Activated gamma-delta T cell treated with Interleukin-2 at 50 U/mL for 16 hours (primary cell): ENCODE measurements at regions not wholly inside any gene's neighbourhood (a gene's known extent, or its start where the extent isn't known, plus 50 kb on each side); places are given as distances from the start of the nearest gene placed in this dataset.
"Not testable (repeated sequence)": the region's sequence is repeated elsewhere in the genome, so short reads cannot be mapped to it uniquely, and the experiment has no call there.

Experiments used
- DNase-seq: peaks from one replicate; pipeline ENCODE4 v3.0.0-alpha.2; 2020

DNA sequence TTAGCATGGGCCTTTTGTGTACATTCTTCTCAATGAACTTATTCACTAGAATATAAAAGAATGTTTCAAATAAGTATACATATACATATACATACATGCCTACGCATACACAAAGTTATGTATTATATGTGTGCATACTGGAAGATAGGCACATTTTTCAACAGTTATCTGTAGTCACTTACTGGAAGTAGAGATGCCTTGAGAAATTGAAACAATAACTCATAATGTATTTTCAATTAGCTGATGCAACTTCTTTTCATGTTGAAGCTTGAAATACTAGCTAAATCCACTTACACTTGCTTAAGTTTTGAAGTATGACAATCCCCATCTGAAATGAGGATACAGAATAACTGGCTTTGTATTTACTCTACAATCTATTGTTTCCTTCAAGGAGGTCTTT, 469.0 kb upstream of the PTGER4 start:
- no peak for DNase-seq

DNA sequence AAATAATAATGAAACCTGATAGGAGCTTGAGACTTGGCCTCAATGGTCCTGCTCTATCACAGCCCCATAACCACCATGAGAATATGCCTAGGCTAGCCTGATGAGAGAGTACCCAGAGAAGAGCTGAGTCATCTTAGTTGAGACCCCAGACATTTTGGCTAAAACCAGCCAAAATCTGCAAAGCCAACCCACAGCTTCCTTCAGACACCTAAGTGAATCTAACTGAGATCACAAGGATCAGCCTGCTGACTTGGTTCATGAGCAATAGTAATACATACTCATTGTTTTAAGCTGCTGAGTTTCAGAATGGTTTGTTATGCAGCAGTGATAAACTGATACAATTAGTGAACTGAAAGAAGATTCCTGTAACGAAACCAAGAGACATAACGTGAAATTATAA, 473.7 kb upstream of the PTGER4 start:
- no peak for DNase-seq

DNA sequence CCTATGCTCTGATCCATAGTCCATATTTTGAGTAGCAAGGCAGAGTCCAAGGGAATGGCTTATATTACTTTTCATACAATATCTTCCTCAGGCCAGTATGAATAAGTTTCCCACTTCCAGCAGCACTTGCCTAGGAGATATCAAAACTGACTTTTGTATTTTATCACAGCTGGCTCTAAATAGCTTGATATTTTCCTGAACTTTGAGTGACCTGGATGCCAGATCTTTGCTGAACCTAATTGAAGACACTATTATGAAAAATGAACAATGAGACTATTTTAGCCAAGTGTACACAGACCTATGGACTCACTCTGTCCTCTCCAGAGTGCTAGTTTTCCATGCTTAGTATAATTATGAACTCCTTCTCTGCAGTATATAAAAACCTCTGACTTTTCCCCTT, 475.6 kb upstream of the PTGER4 start:
- DNase-seq, result no peak

GRCh38 chr5:40202814-40203440, 476.8 kb upstream of the PTGER4 start:
- DNase-seq, result no peak

DNA sequence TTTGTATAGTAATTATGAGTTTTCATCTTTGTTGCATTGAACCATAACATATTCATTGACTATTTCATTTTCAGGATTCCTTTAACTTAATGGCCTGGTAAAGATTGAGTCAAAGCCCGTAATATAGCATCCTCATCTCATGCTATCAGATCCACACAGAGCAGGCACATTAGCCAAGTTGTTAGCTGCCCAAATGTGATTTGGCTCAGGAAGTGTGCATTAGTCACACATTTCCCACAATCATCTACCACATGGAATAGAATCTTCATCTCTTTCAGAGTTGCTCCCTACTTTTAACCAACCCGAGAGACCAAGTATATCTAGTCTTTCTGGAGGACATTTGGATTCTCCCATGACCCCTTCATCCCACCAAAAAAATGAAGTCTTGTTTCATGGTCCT, 481.0 kb upstream of the PTGER4 start:
- no peak for DNase-seq

- not testable (repeated sequence) for DNase-seq
Measured at GRCh38 chr5:40195574-40195973, 484.1 kb upstream of the PTGER4 start.

GRCh38 chr5:40191150-40191549, 488.6 kb upstream of the PTGER4 start:
- no peak for DNase-seq

DNA sequence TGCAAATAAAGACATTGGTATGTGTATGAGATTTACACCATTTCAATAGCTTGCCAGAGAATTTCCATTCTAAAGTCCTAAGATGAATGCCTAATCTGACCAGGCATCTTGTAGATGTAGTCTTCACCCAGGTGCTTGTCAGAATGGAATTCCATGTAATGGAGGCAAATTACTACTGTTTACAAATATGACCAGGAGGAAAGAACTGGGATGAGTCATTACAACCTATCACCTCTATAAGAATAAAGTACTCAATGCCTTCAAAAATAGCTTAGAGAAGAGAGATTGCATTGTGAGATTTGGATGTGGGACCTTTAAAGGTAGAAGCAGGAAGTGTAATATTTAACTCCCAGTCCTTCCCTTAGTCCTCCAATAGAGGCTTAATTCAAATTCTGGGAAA, 507.0 kb upstream of the PTGER4 start:
- DNase-seq, result no peak

DNA sequence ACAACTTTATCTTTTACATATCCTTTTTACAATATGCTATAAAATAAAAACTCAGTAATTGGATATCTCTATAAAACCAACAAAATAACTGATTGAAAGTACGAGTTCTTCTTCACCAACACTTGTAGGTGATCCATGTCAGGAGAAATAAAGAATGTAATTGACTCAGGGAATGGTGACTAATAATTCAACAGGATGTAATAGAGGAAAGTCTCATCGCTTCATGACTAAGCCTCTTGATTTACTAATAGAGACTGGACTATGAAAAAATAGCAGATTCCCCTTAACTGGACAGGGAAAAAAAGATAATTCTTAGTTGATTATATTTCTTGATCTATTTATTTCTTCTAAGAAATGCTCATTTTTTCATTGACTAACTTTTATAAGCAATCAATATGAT, 507.7 kb upstream of the PTGER4 start:
- no peak for DNase-seq

- DNase-seq, result no peak
Measured at GRCh38 chr5:40167283-40167682, 512.4 kb upstream of the PTGER4 start.

DNA sequence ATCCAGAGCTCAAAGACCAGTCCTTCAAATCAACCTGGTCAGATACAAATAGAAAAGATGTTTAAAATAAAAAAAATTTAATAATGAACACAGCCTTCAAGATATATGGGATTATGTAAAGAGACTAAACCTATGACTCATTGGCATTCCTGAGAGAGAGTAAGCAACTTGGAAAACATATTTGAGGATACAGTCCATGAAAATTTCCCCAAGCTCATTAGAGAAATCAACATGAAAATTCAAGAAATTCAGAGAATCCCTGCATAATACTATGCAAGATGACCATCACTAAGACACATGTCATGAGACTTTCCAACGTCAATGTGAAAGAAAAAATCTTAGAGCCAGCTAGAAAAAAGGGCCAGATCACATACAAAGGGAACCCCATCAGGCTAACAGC, 512.9 kb upstream of the PTGER4 start:
- no peak for DNase-seq

DNA sequence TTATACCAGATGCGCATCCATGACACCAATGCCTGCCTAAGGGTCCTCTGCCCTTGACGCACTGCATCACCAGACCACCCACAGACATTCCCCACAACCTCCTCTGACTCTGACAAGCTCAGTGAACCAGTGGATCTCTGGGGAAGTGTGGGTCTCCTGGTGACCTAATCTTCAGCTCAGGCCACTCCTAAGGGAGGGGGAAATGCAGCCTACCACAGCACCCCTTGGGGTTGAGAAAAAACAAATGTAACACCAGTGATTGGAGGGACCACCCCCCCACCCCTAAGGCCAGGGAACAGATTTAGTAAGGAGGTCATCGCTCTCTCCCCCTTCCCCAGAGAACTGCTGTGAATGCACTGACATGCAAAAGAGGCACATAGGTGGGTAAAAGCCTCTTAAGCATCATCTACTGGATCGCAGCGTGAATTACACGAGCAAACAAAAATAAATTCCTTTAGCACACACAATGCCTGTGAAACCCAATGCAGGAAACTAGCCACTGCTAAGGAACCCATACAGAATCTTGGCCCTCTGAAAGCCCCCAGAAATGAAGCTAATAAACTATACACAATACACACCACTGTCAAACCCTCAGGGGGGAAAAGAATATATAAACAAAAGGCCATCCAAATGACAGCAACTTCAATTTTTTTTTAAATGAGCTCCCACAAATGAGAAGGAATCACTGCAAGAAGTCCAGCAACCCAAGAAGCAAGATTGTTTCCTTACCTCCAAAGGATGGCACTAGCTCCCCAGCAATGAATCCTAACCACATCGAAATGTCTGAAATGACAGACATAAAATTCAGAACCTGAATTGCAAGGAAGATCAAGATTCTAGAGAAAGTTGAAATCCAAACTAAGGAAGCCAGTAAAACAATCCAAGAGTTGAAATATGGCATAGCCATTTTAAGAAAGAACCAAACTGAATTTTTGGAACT, 513.7 kb upstream of the PTGER4 start:
- no peak for DNase-seq

- DNase-seq, result no peak
Measured at GRCh38 chr5:40165106-40165788, 514.5 kb upstream of the PTGER4 start.

DNA sequence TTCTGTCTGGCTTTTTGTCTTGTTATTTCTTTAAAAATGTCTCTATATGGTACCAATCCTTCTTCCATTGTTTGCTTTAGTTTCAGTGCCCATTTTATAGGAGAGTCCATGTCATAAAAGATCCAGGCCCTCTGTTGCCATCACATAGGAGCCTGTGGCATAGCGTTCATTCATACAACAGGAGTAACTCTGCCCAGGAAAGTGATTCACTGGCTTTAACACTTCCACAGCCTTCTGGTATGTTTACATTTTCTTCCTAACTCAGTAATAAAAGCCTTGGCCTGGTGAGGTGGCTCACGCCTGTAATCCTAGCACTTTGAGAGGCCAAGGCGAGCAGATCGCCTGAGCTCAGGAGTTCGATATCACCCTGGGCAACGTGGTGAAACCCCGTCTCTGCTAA, 519.3 kb upstream of the PTGER4 start:
- no peak for DNase-seq

GRCh38 chr5:40154194-40154593, 525.5 kb upstream of the PTGER4 start:
- no peak for DNase-seq

DNA sequence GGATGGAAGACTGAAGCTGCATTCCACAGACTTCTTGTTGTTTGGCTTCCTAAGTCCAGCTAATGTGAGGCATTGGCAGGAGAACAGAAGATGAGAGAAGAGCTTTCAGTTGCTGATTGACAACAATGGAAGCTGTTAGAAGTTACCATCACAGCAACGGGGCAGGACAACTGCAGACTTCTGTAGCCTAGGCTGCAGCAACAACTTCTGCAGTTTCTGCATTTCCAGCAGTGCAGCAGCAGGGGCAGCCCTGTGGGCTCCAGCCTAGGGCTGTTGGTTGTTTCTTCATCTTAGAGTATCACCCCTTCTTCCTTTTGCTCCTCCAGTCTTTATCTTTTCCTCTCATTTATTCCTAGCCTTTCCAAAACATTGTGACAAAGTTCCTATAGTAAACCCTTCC, 528.8 kb upstream of the PTGER4 start:
- no peak for DNase-seq

DNA sequence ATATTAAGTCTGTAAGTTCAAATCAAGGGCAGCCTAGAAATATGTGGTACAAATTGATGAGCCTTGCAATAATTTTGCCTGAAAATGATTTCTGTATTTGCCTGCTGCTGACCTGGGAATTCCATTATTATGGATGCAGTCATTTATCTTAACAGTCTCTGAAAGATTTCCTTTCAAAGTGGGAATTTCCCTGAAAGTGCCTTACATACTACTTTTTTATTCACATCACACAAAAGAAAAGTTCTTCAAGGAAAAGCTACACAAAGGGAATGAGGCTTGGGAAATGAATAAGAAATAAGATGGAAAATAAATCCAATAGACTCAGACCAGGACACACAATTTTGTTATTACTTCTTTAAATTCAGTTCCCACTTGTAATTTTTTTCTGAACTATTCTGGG, 537.8 kb upstream of the PTGER4 start:
- no peak for DNase-seq

- no peak for DNase-seq
Measured at GRCh38 chr5:40141418-40141817, 538.3 kb upstream of the PTGER4 start.

GRCh38 chr5:40137223-40137622, 542.5 kb upstream of the PTGER4 start:
- no peak for DNase-seq

- DNase-seq, result no peak
Measured at GRCh38 chr5:40134883-40135520, 544.7 kb upstream of the PTGER4 start.

GRCh38 chr5:40124367-40124766, 555.3 kb upstream of the PTGER4 start:
- no peak for DNase-seq

DNA sequence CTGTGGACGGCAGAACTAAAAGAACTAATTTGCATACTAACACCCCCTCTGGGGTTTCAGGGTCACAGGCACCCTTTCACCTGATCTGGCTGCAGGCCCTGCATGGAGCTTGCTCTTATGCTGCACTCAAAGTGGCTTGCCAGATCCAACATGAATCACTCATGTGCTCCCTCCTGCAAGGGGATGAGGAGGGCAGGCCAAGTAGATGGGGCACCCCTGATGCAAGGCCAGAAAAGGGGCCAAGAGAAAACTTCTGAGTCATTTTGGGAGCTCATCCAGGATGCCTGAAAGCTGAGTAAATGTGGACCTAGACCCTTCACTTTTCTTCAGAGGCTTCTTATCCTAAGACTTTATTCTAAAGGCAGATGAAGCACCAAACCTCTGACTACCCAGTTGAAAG, 558.5 kb upstream of the PTGER4 start:
- DNase-seq, result no peak

DNA sequence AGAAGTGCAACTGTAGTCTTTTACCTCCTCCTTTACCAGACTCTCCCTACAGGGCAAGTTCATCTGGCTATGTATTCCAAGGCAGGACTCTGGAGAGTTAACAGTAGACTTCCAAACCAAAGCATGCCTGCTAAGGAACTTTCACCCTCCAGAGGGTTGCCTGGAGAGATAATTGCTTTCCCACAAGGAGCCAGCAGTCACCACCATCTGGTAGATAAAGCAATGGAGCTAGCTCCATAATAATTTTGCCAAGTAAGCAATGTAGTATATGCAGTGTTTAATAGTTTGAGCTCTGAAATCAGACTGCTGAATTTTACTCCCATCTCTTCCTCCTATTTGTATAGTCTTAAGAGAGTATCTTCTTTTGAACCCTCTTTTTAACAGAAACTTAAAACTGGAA, 566.8 kb upstream of the PTGER4 start:
- no peak for DNase-seq
